NT2/D1 (cell line): ENCODE measurements at regions not wholly inside any gene's neighbourhood (a gene's known extent, or its start where the extent isn't known, plus 50 kb on each side); places are given as distances from the start of the nearest gene placed in this dataset.

Experiments
- YY1 ChIP-seq: IDR thresholded peaks from 2 replicates; pipeline ENCODE4 v1.6.1; 2011; ENCODE audit not compliant: insufficient read length, insufficient read depth
- ZNF274 ChIP-seq: IDR thresholded peaks from 2 replicates; pipeline ENCODE4 v1.6.1; 2011; ENCODE audit warnings: mild to moderate bottlenecking, low read depth, low read length

DNA sequence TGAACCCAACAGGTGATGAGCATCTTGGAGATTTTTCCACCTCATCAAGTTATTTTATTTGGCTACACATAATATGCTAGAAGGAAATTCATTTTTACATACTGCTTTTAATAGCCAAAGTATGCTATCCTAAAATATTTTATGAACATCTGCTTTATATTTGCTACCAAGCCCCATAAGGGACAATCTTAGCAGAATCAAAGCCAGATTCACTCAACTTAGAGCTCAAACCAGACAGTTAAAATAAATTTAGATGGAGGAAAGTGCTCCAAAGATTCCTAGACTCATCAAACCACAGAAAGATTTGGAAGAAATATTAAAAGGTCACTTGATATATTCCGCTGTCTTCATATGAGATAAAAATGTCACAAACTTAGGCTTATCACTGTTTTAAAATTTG, 637.1 kb upstream of the CCNG1 start:
- no peak for TF ChIP-seq ZNF274
- TF ChIP-seq YY1, result no peak
